H1 (cell line): ENCODE measurements at regions not wholly inside any gene's neighbourhood (a gene's known extent, or its start where the extent isn't known, plus 50 kb on each side); places are given as distances from the start of the nearest gene placed in this dataset.

Experiments used
- CTCF ChIA-PET: fragments of 300-600 bp; sonication (Branson Sonifier 250); formaldehyde crosslinking; loops from one replicate; lab custom pipeline; 2021; ENCODE audit not compliant: partially characterized antibody; lab: Charles Lee
- POLR2A ChIA-PET: fragments of 300-600 bp; sonication (Branson Sonifier 250); formaldehyde crosslinking; loops from one replicate; lab custom pipeline; 2021; ENCODE audit warnings: inconsistent platforms; ENCODE audit not compliant: partially characterized antibody; lab: Charles Lee
- DNase-seq, 2 experiments: peaks; one replicate each; pipeline versions ENCODE4 v3.0.0 to v3.0.0-alpha.2; 2010 to 2022; ENCODE audit warnings: low spot score in 2 of 2, low read depth in 1 of 2, mixed read lengths in 1 of 2
- FAIRE-seq: peaks from 2 replicates; lab custom pipeline; 2011; peaks lifted over from hg19 to GRCh38; lab: Jason Lieb, UNC
- H2AFZ ChIP-seq: 2 replicates; pipeline ENCODE4 v1.8.1; 2012; ENCODE audit warnings: low read length, inconsistent platforms
- H2AK5ac ChIP-seq: 2 replicates; pipeline ENCODE4 v1.6.1; 2013; ENCODE audit warnings: low read depth, low read length
- H2BK120ac ChIP-seq: replicated peaks from 2 replicates; pipeline ENCODE3; 2013; ENCODE audit warnings: low read depth, low read length, inconsistent platforms
- H2BK12ac ChIP-seq: 2 replicates; pipeline ENCODE4 v1.6.1; 2013; ENCODE audit warnings: low read depth, low read length
- H2BK15ac ChIP-seq: 2 replicates; pipeline ENCODE4 v1.6.1; 2013; ENCODE audit warnings: low read length
- H2BK20ac ChIP-seq: 2 replicates; pipeline ENCODE4 v1.6.1; 2013; ENCODE audit warnings: low read length
- H2BK5ac ChIP-seq: 2 replicates; pipeline ENCODE4 v1.6.1; 2013; ENCODE audit warnings: low read depth, low read length
- H3K14ac ChIP-seq: 2 replicates; pipeline ENCODE4 v1.6.1; 2013; ENCODE audit warnings: inconsistent platforms; ENCODE audit not compliant: insufficient read length
- H3K18ac ChIP-seq: 2 replicates; pipeline ENCODE4 v1.6.1; 2013; ENCODE audit warnings: low read length; ENCODE audit errors: extremely low read depth
- H3K23ac ChIP-seq: 2 replicates; pipeline ENCODE4 v1.6.1; 2013; ENCODE audit warnings: inconsistent platforms; ENCODE audit not compliant: insufficient read length
- H3K23me2 ChIP-seq: 2 replicates; pipeline ENCODE4 v1.6.1; 2013; ENCODE audit warnings: low read depth, low read length
- H3K27ac ChIP-seq: 2 replicates; pipeline ENCODE4 v1.6.1; 2011; ENCODE audit warnings: low read depth, low read length, inconsistent platforms
- H3K27me3 ChIP-seq, 4 experiments: replicated peaks in 1 of 4; 1 replicate in 1 of 4; 2 replicates in 3 of 4; pipeline versions ENCODE4 v1.6.1 to v1.8.1; 2011 to 2013; ENCODE audit warnings: low read length in 3 of 4, mild to moderate bottlenecking in 3 of 4, inconsistent platforms in 2 of 4, mixed read lengths in 2 of 4, moderate library complexity in 1 of 4; ENCODE audit not compliant: control insufficient read depth in 3 of 4, insufficient read depth in 3 of 4; ENCODE audit errors: extremely low read depth in 1 of 4
- H3K36me3 ChIP-seq, 4 experiments: 2 replicates each; pipeline versions ENCODE4 v1.6.1 to v1.8.1; 2011 to 2013; ENCODE audit warnings: mild to moderate bottlenecking in 4 of 4, low read length in 3 of 4, moderate library complexity in 2 of 4, control low read depth in 1 of 4, inconsistent platforms in 1 of 4; ENCODE audit not compliant: insufficient read depth in 4 of 4, control insufficient read depth in 2 of 4
- H3K4ac ChIP-seq: replicated peaks from 2 replicates; pipeline ENCODE3; 2013; ENCODE audit warnings: low read length, low read depth, mixed read lengths, inconsistent platforms; ENCODE audit not compliant: insufficient read length
- H3K4me1 ChIP-seq, 4 experiments: replicated peaks in 1 of 4; 1 replicate in 1 of 4; 2 replicates in 3 of 4; pipeline versions ENCODE4 v1.6.1 to v1.8.1; 2011 to 2013; ENCODE audit warnings: low read length in 3 of 4, inconsistent platforms in 2 of 4, mixed read lengths in 1 of 4; ENCODE audit not compliant: insufficient read depth in 4 of 4, control insufficient read depth in 3 of 4
- H3K4me2 ChIP-seq, 2 experiments: 2 replicates each; pipeline versions ENCODE4 v1.6.1 to v1.8.1; 2011 to 2013; ENCODE audit warnings: low read depth in 2 of 2, low read length in 2 of 2, control low read depth in 1 of 2, inconsistent platforms in 1 of 2, mild to moderate bottlenecking in 1 of 2; ENCODE audit not compliant: insufficient read depth in 1 of 2
- H3K4me3 ChIP-seq, 4 experiments: fragments of 200-600, 300-600 bp in 1 of 4; sonication (generic), shearing (Covaris generic), sonication (Bioruptor Twin) in 1 of 4; 2 replicates each; pipeline versions ENCODE4 v1.5.1 to v1.8.1; 2011 to 2016; ENCODE audit warnings: low read length in 4 of 4, low read depth in 3 of 4, control low read depth in 2 of 4, inconsistent platforms in 2 of 4, mild to moderate bottlenecking in 2 of 4, mixed read lengths in 1 of 4, moderate library complexity in 1 of 4; ENCODE audit not compliant: insufficient read depth in 2 of 4; ENCODE audit errors: extremely low read depth in 1 of 4
- H3K56ac ChIP-seq: replicated peaks from 2 replicates; pipeline ENCODE3; 2013; ENCODE audit warnings: low read depth, mild to moderate bottlenecking, mixed read lengths, low read length, inconsistent platforms; ENCODE audit not compliant: insufficient read length
- H3K79me1 ChIP-seq: 2 replicates; pipeline ENCODE4 v1.6.1; 2013; ENCODE audit warnings: low read depth, low read length, control low read depth
- H3K79me2 ChIP-seq, 2 experiments: 2 replicates each; pipeline versions ENCODE4 v1.6.1 to v1.8.1; 2012 to 2013; ENCODE audit warnings: low read length in 2 of 2, mild to moderate bottlenecking in 2 of 2, inconsistent platforms in 1 of 2; ENCODE audit not compliant: insufficient read depth in 2 of 2, control insufficient read depth in 1 of 2
- H3K9ac ChIP-seq, 4 experiments: replicated peaks in 1 of 4; 1 replicate in 1 of 4; 2 replicates in 3 of 4; pipeline versions ENCODE4 v1.6.1 to v1.8.1; 2011 to 2013; ENCODE audit warnings: low read depth in 3 of 4, low read length in 3 of 4, control low read depth in 2 of 4, mild to moderate bottlenecking in 2 of 4, moderate library complexity in 2 of 4, inconsistent platforms in 1 of 4; ENCODE audit errors: extremely low read depth in 1 of 4
- H3K9me3 ChIP-seq, 2 experiments: 2 replicates each; pipeline versions ENCODE4 v1.6.1 to v1.8.1; 2012 to 2013; ENCODE audit warnings: mild to moderate bottlenecking in 2 of 2, moderate library complexity in 2 of 2, control low read depth in 1 of 2, inconsistent platforms in 1 of 2, low read depth in 1 of 2, low read length in 1 of 2, mixed read lengths in 1 of 2; ENCODE audit not compliant: insufficient read depth in 2 of 2
- H4K20me1 ChIP-seq, 2 experiments: replicated peaks in 1 of 2; 2 replicates each; pipeline versions ENCODE3 to v1.8.1; 2011 to 2013; ENCODE audit warnings: inconsistent platforms in 2 of 2, low read length in 2 of 2, mild to moderate bottlenecking in 1 of 2; ENCODE audit not compliant: insufficient read depth in 2 of 2, control insufficient read depth in 1 of 2
- H4K5ac ChIP-seq: 2 replicates; pipeline ENCODE4 v1.6.1; 2013; ENCODE audit warnings: low read length, low read depth, mixed read lengths, inconsistent platforms; ENCODE audit not compliant: insufficient read length
- H4K8ac ChIP-seq: 2 replicates; pipeline ENCODE4 v1.8.0; 2013; ENCODE audit warnings: mild to moderate bottlenecking, moderate library complexity, low read length, inconsistent platforms; ENCODE audit not compliant: insufficient read depth; ENCODE audit errors: extremely low read depth
- H4K91ac ChIP-seq: replicated peaks from 2 replicates; pipeline ENCODE3; 2013; ENCODE audit warnings: low read length, mixed read lengths, inconsistent platforms; ENCODE audit not compliant: insufficient read length
- CBX8 ChIP-seq: fragments of 300-800, 300-1000 bp; sonication (generic); IDR thresholded peaks from 2 replicates; pipeline ENCODE4 v1.7.1; 2016; ENCODE audit warnings: low read depth, low read length, borderline replicate concordance
- CEBPB ChIP-seq: IDR thresholded peaks from 2 replicates; pipeline ENCODE4 v1.6.1; 2012; ENCODE audit warnings: low read depth, low read length
- PHF8 ChIP-seq: fragments of 200-600 bp; sonication (generic); conservative IDR thresholded peaks from 2 replicates; pipeline ENCODE4 v1.7.1; 2012; ENCODE audit warnings: low read depth, mild to moderate bottlenecking, inconsistent platforms, low read length, moderate library complexity
- WGBS, 2 experiments: shearing (Covaris generic) in 1 of 2; methylation state at CpG; one replicate each; pipeline versions ENCODE4 v1.1.6 to v1.1.7; 2013 to 2015; ENCODE audit warnings: low lambda C conversion rate in 2 of 2, mixed read lengths in 2 of 2, inconsistent platforms in 1 of 2, low coverage in 1 of 2, missing lambda C conversion rate in 1 of 2; ENCODE audit not compliant: insufficient replicate concordance in 2 of 2, insufficient coverage in 1 of 2, insufficient read length in 1 of 2; ENCODE audit errors: extremely low coverage in 1 of 2, missing lambda C conversion rate in 1 of 2; 5-methylcytosine and 5-hydroxymethylcytosine counted together

- CTCF ChIA-PET = interaction anchor here (0.6 kb wide), 1 partner anchor 390 kb away, joined by 3 read pairs; no protein-coding TSS in a partner anchor
- no peak overlapping the region for H3K27ac ChIP-seq
- H3K79me2 ChIP-seq = no peaks in the 10 kb centered on the region
- no peak overlapping the region for H3K4ac ChIP-seq
- H3K4me1 ChIP-seq = no peaks in the 10 kb centered on the region
- FAIRE-seq (no peak), DNase-seq (no peak)
- H2BK15ac ChIP-seq = no peak overlapping the region
- H2BK120ac ChIP-seq = peak overlapping the region; percentile 33
- no peak overlapping the region for H4K8ac ChIP-seq
- no peak overlapping the region for H4K5ac ChIP-seq
- H4K91ac ChIP-seq = no peak overlapping the region
- no peaks in the 10 kb centered on the region for H3K9me3 ChIP-seq
- no peak overlapping the region for H3K14ac ChIP-seq
- no peak overlapping the region for H3K4me2 ChIP-seq
- no peak overlapping the region for H3K18ac ChIP-seq
- H4K20me1 ChIP-seq = no peaks in the 10 kb centered on the region
- 88% methylated on average over 3 of the region's 3 CpGs; no CpG with 5 or more reads in 1 of the 2 experiments for WGBS, 2 experiments
- H3K9ac ChIP-seq = no peak overlapping the region
- H2AK5ac ChIP-seq = no peak overlapping the region
- H3K56ac ChIP-seq = no peak overlapping the region
- H2BK12ac ChIP-seq = no peak overlapping the region
- no peaks in the 10 kb centered on the region for H3K23me2 ChIP-seq
- H2BK20ac ChIP-seq = no peak overlapping the region
- H3K36me3 ChIP-seq = no peaks in the 10 kb centered on the region
- H2AFZ ChIP-seq = no peak overlapping the region
- H3K4me3 ChIP-seq = no peak overlapping the region
- no peaks in the 10 kb centered on the region for H3K79me1 ChIP-seq
- POLR2A ChIA-PET = no interaction called here
- no peaks in the 10 kb centered on the region for H3K27me3 ChIP-seq
- H2BK5ac ChIP-seq = no peak overlapping the region
- no peak overlapping the region for H3K23ac ChIP-seq
- TF ChIP-seq CBX8 (no peak), CEBPB (peak; percentile 4; the same call in 1 of the 2 replicates), PHF8 (no peak)
These were observed 1127.7 kb upstream of the LRRTM3 start for GRCh38 chr10:65798133-65798532.
